H1 (cell line): ENCODE measurements at regions not wholly inside any gene's neighbourhood (a gene's known extent, or its start where the extent isn't known, plus 50 kb on each side); places are given as distances from the start of the nearest gene placed in this dataset.

ENCODE experiments used
- CTCF ChIA-PET: fragments of 300-600 bp; sonication (Branson Sonifier 250); formaldehyde crosslinking; loops from one replicate; lab custom pipeline; 2021; ENCODE audit not compliant: partially characterized antibody; lab: Charles Lee
- POLR2A ChIA-PET: fragments of 300-600 bp; sonication (Branson Sonifier 250); formaldehyde crosslinking; loops from one replicate; lab custom pipeline; 2021; ENCODE audit warnings: inconsistent platforms; ENCODE audit not compliant: partially characterized antibody; lab: Charles Lee
- DNase-seq, 2 experiments: peaks; one replicate each; pipeline versions ENCODE4 v3.0.0 to v3.0.0-alpha.2; 2010 to 2022; ENCODE audit warnings: low spot score in 2 of 2, low read depth in 1 of 2, mixed read lengths in 1 of 2
- FAIRE-seq: peaks from 2 replicates; lab custom pipeline; 2011; peaks lifted over from hg19 to GRCh38; lab: Jason Lieb, UNC
- H2AFZ ChIP-seq: 2 replicates; pipeline ENCODE4 v1.8.1; 2012; ENCODE audit warnings: low read length, inconsistent platforms
- H2AK5ac ChIP-seq: 2 replicates; pipeline ENCODE4 v1.6.1; 2013; ENCODE audit warnings: low read depth, low read length
- H2BK120ac ChIP-seq: replicated peaks from 2 replicates; pipeline ENCODE3; 2013; ENCODE audit warnings: low read depth, low read length, inconsistent platforms
- H2BK12ac ChIP-seq: 2 replicates; pipeline ENCODE4 v1.6.1; 2013; ENCODE audit warnings: low read depth, low read length
- H2BK15ac ChIP-seq: 2 replicates; pipeline ENCODE4 v1.6.1; 2013; ENCODE audit warnings: low read length
- H2BK20ac ChIP-seq: 2 replicates; pipeline ENCODE4 v1.6.1; 2013; ENCODE audit warnings: low read length
- H2BK5ac ChIP-seq: 2 replicates; pipeline ENCODE4 v1.6.1; 2013; ENCODE audit warnings: low read depth, low read length
- H3K14ac ChIP-seq: 2 replicates; pipeline ENCODE4 v1.6.1; 2013; ENCODE audit warnings: inconsistent platforms; ENCODE audit not compliant: insufficient read length
- H3K18ac ChIP-seq: 2 replicates; pipeline ENCODE4 v1.6.1; 2013; ENCODE audit warnings: low read length; ENCODE audit errors: extremely low read depth
- H3K23ac ChIP-seq: 2 replicates; pipeline ENCODE4 v1.6.1; 2013; ENCODE audit warnings: inconsistent platforms; ENCODE audit not compliant: insufficient read length
- H3K23me2 ChIP-seq: 2 replicates; pipeline ENCODE4 v1.6.1; 2013; ENCODE audit warnings: low read depth, low read length
- H3K27ac ChIP-seq: 2 replicates; pipeline ENCODE4 v1.6.1; 2011; ENCODE audit warnings: low read depth, low read length, inconsistent platforms
- H3K27me3 ChIP-seq, 4 experiments: replicated peaks in 1 of 4; 1 replicate in 1 of 4; 2 replicates in 3 of 4; pipeline versions ENCODE4 v1.6.1 to v1.8.1; 2011 to 2013; ENCODE audit warnings: low read length in 3 of 4, mild to moderate bottlenecking in 3 of 4, inconsistent platforms in 2 of 4, mixed read lengths in 2 of 4, moderate library complexity in 1 of 4; ENCODE audit not compliant: control insufficient read depth in 3 of 4, insufficient read depth in 3 of 4; ENCODE audit errors: extremely low read depth in 1 of 4
- H3K36me3 ChIP-seq, 4 experiments: 2 replicates each; pipeline versions ENCODE4 v1.6.1 to v1.8.1; 2011 to 2013; ENCODE audit warnings: mild to moderate bottlenecking in 4 of 4, low read length in 3 of 4, moderate library complexity in 2 of 4, control low read depth in 1 of 4, inconsistent platforms in 1 of 4; ENCODE audit not compliant: insufficient read depth in 4 of 4, control insufficient read depth in 2 of 4
- H3K4ac ChIP-seq: replicated peaks from 2 replicates; pipeline ENCODE3; 2013; ENCODE audit warnings: low read length, low read depth, mixed read lengths, inconsistent platforms; ENCODE audit not compliant: insufficient read length
- H3K4me1 ChIP-seq, 4 experiments: replicated peaks in 1 of 4; 1 replicate in 1 of 4; 2 replicates in 3 of 4; pipeline versions ENCODE4 v1.6.1 to v1.8.1; 2011 to 2013; ENCODE audit warnings: low read length in 3 of 4, inconsistent platforms in 2 of 4, mixed read lengths in 1 of 4; ENCODE audit not compliant: insufficient read depth in 4 of 4, control insufficient read depth in 3 of 4
- H3K4me2 ChIP-seq, 2 experiments: 2 replicates each; pipeline versions ENCODE4 v1.6.1 to v1.8.1; 2011 to 2013; ENCODE audit warnings: low read depth in 2 of 2, low read length in 2 of 2, control low read depth in 1 of 2, inconsistent platforms in 1 of 2, mild to moderate bottlenecking in 1 of 2; ENCODE audit not compliant: insufficient read depth in 1 of 2
- H3K4me3 ChIP-seq, 4 experiments: fragments of 200-600, 300-600 bp in 1 of 4; sonication (generic), shearing (Covaris generic), sonication (Bioruptor Twin) in 1 of 4; 2 replicates each; pipeline versions ENCODE4 v1.5.1 to v1.8.1; 2011 to 2016; ENCODE audit warnings: low read length in 4 of 4, low read depth in 3 of 4, control low read depth in 2 of 4, inconsistent platforms in 2 of 4, mild to moderate bottlenecking in 2 of 4, mixed read lengths in 1 of 4, moderate library complexity in 1 of 4; ENCODE audit not compliant: insufficient read depth in 2 of 4; ENCODE audit errors: extremely low read depth in 1 of 4
- H3K56ac ChIP-seq: replicated peaks from 2 replicates; pipeline ENCODE3; 2013; ENCODE audit warnings: low read depth, mild to moderate bottlenecking, mixed read lengths, low read length, inconsistent platforms; ENCODE audit not compliant: insufficient read length
- H3K79me1 ChIP-seq: 2 replicates; pipeline ENCODE4 v1.6.1; 2013; ENCODE audit warnings: low read depth, low read length, control low read depth
- H3K79me2 ChIP-seq, 2 experiments: 2 replicates each; pipeline versions ENCODE4 v1.6.1 to v1.8.1; 2012 to 2013; ENCODE audit warnings: low read length in 2 of 2, mild to moderate bottlenecking in 2 of 2, inconsistent platforms in 1 of 2; ENCODE audit not compliant: insufficient read depth in 2 of 2, control insufficient read depth in 1 of 2
- H3K9ac ChIP-seq, 4 experiments: replicated peaks in 1 of 4; 1 replicate in 1 of 4; 2 replicates in 3 of 4; pipeline versions ENCODE4 v1.6.1 to v1.8.1; 2011 to 2013; ENCODE audit warnings: low read depth in 3 of 4, low read length in 3 of 4, control low read depth in 2 of 4, mild to moderate bottlenecking in 2 of 4, moderate library complexity in 2 of 4, inconsistent platforms in 1 of 4; ENCODE audit errors: extremely low read depth in 1 of 4
- H3K9me3 ChIP-seq, 2 experiments: 2 replicates each; pipeline versions ENCODE4 v1.6.1 to v1.8.1; 2012 to 2013; ENCODE audit warnings: mild to moderate bottlenecking in 2 of 2, moderate library complexity in 2 of 2, control low read depth in 1 of 2, inconsistent platforms in 1 of 2, low read depth in 1 of 2, low read length in 1 of 2, mixed read lengths in 1 of 2; ENCODE audit not compliant: insufficient read depth in 2 of 2
- H4K20me1 ChIP-seq, 2 experiments: replicated peaks in 1 of 2; 2 replicates each; pipeline versions ENCODE3 to v1.8.1; 2011 to 2013; ENCODE audit warnings: inconsistent platforms in 2 of 2, low read length in 2 of 2, mild to moderate bottlenecking in 1 of 2; ENCODE audit not compliant: insufficient read depth in 2 of 2, control insufficient read depth in 1 of 2
- H4K5ac ChIP-seq: 2 replicates; pipeline ENCODE4 v1.6.1; 2013; ENCODE audit warnings: low read length, low read depth, mixed read lengths, inconsistent platforms; ENCODE audit not compliant: insufficient read length
- H4K8ac ChIP-seq: 2 replicates; pipeline ENCODE4 v1.8.0; 2013; ENCODE audit warnings: mild to moderate bottlenecking, moderate library complexity, low read length, inconsistent platforms; ENCODE audit not compliant: insufficient read depth; ENCODE audit errors: extremely low read depth
- H4K91ac ChIP-seq: replicated peaks from 2 replicates; pipeline ENCODE3; 2013; ENCODE audit warnings: low read length, mixed read lengths, inconsistent platforms; ENCODE audit not compliant: insufficient read length
- BACH1 ChIP-seq: IDR thresholded peaks from 2 replicates; pipeline ENCODE4 v1.6.1; 2012; ENCODE audit warnings: low read length, improper control_type of control experiment
- BCL11A ChIP-seq, 2 experiments: IDR thresholded peaks; one replicate each; pipeline ENCODE4 v1.6.1; 2011; ENCODE audit warnings: low read depth in 2 of 2, low read length in 2 of 2, mild to moderate bottlenecking in 2 of 2
- BRCA1 ChIP-seq: IDR thresholded peaks from 2 replicates; pipeline ENCODE4 v1.6.1; 2012; ENCODE audit warnings: low read depth, low read length, improper control_type of control experiment
- CHD1 ChIP-seq: IDR thresholded peaks from 2 replicates; pipeline ENCODE4 v1.6.1; 2012; ENCODE audit warnings: low read depth, low read length, improper control_type of control experiment
- CHD2 ChIP-seq: IDR thresholded peaks from 2 replicates; pipeline ENCODE4 v1.6.1; 2012; ENCODE audit warnings: low read length, improper control_type of control experiment
- GABPA ChIP-seq: IDR thresholded peaks from 2 replicates; pipeline ENCODE4 v1.6.1; 2011; ENCODE audit warnings: mild to moderate bottlenecking, low read length, moderate library complexity, borderline replicate concordance; ENCODE audit not compliant: insufficient read depth
- JUND ChIP-seq: IDR thresholded peaks from 2 replicates; pipeline ENCODE4 v1.6.1; 2011; ENCODE audit warnings: mild to moderate bottlenecking, improper control_type of control experiment, low read length
- PHF8 ChIP-seq: fragments of 200-600 bp; sonication (generic); conservative IDR thresholded peaks from 2 replicates; pipeline ENCODE4 v1.7.1; 2012; ENCODE audit warnings: low read depth, mild to moderate bottlenecking, inconsistent platforms, low read length, moderate library complexity
- RAD21 ChIP-seq, 2 experiments: IDR thresholded peaks in 1 of 2; conservative IDR thresholded peaks in 1 of 2; 2 replicates each; pipeline ENCODE4 v1.6.1; 2011; ENCODE audit warnings: low read depth in 2 of 2, low read length in 2 of 2, improper control_type of control experiment in 1 of 2, inconsistent platforms in 1 of 2, mild to moderate bottlenecking in 1 of 2, moderate library complexity in 1 of 2
- SAP30 ChIP-seq: fragments of 300-600 bp; sonication (generic); IDR thresholded peaks from 2 replicates; pipeline ENCODE4 v1.7.1; 2012; ENCODE audit warnings: low read length, moderate library complexity, mild to moderate bottlenecking, inconsistent platforms; ENCODE audit not compliant: insufficient read depth, insufficient replicate concordance
- SIX5 ChIP-seq: IDR thresholded peaks from 2 replicates; pipeline ENCODE4 v1.6.1; 2011; ENCODE audit warnings: mild to moderate bottlenecking, low read depth, low read length
- SP4 ChIP-seq: IDR thresholded peaks from 2 replicates; pipeline ENCODE4 v1.6.1; 2012; ENCODE audit warnings: low read length, inconsistent platforms
- SUZ12 ChIP-seq: fragments of 200-600 bp; sonication (generic); IDR thresholded peaks from 2 replicates; pipeline ENCODE4 v1.6.1; 2012; ENCODE audit warnings: mild to moderate bottlenecking, inconsistent platforms, low read length, moderate library complexity, mixed read lengths
- TEAD4 ChIP-seq: IDR thresholded peaks from 2 replicates; pipeline ENCODE4 v1.6.1; 2012; ENCODE audit warnings: low read depth, low read length, inconsistent platforms, mixed read lengths
- TF ChIP-seq, protein P1 (sequence below): IDR thresholded peaks from 2 replicates; pipeline ENCODE4 v1.6.1; 2012; ENCODE audit warnings: low read length, inconsistent platforms

DNA sequence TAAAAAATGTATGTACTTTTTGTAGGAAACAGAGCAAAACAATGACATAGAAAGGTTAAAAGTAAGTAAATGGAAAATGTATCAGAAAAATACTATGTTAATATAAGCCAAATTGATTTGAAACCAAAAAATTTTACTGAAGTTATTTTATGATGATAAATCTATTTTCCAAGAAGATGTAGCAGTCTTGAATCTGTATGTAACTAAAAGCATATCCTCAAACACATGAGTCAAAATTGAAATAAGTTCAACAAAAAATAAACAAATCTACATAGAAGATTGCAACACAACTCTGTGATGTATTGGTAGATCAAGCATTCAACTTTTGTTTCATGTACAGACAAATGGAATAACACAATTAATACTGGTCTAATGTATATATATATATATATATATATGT, 450.0 kb downstream of the SPRY1 start:
- Histone ChIP-seq H2BK15ac (no peak overlapping the region), H3K4me1 (peaks cover 0 to 3% (median 1%) of the 10 kb centered on the region in 4 experiments; a peak in 1 of 7 replicates), H3K4ac (no peak overlapping the region), H3K56ac (no peak overlapping the region), H2AK5ac (no peak overlapping the region), H2BK5ac (no peak overlapping the region), H2BK120ac (no peak overlapping the region), H3K9me3 (no peaks in the 10 kb centered on the region; a peak in 1 of 4 replicates), H3K27ac (no peak overlapping the region), H3K23ac (no peak overlapping the region), H3K9ac (no peak overlapping the region), H3K79me2 (no peaks in the 10 kb centered on the region), H3K18ac (no peak overlapping the region), H2AFZ (no peak overlapping the region), H3K36me3 (no peaks in the 10 kb centered on the region), H3K79me1 (no peaks in the 10 kb centered on the region), H4K91ac (no peak overlapping the region), H3K23me2 (no peaks in the 10 kb centered on the region), H4K5ac (no peak overlapping the region), H2BK12ac (no peak overlapping the region), H3K14ac (no peak overlapping the region), H3K4me3 (no peak overlapping the region), H3K27me3 (no peaks in the 10 kb centered on the region), H4K8ac (no peak overlapping the region), H3K4me2 (no peak overlapping the region), H4K20me1 (no peaks in the 10 kb centered on the region), H2BK20ac (no peak overlapping the region)
- POLR2A ChIA-PET, result no interaction called here
- CTCF ChIA-PET, result no interaction called here
- TF ChIP-seq CHD2 (no peak), SAP30 (no peak), RAD21 (IDR thresholded peaks at IDR 0.05 in 1 of 2, conservative IDR thresholded peaks at IDR 0.05 in 1 of 2; ENCODE audit: low read depth in 2 of 2, low read length in 2 of 2) (no peak), SIX5 (no peak), BACH1 (no peak), GABPA (no peak), JUND (no peak), CHD1 (no peak), SP4 (no peak), BCL11A (IDR thresholded peaks at IDR 0.05; ENCODE audit: low read depth in 2 of 2, low read length in 2 of 2) (no peak), BRCA1 (no peak), SUZ12 (no peak), TEAD4 (no peak), PHF8 (no peak)
- TF ChIP-seq, protein P1, sequence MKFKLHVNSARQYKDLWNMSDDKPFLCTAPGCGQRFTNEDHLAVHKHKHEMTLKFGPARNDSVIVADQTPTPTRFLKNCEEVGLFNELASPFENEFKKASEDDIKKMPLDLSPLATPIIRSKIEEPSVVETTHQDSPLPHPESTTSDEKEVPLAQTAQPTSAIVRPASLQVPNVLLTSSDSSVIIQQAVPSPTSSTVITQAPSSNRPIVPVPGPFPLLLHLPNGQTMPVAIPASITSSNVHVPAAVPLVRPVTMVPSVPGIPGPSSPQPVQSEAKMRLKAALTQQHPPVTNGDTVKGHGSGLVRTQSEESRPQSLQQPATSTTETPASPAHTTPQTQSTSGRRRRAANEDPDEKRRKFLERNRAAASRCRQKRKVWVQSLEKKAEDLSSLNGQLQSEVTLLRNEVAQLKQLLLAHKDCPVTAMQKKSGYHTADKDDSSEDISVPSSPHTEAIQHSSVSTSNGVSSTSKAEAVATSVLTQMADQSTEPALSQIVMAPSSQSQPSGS, result no peak
- DNase-seq, result no peak
- FAIRE-seq, result no peak
